Activated CD8-positive, alpha-beta T cell treated with anti-CD3 and anti-CD28 coated beads for 36 hours (primary cell): ENCODE measurements at regions not wholly inside any gene's neighbourhood (a gene's known extent, or its start where the extent isn't known, plus 50 kb on each side); places are given as distances from the start of the nearest gene placed in this dataset.

ENCODE experiments used
- ATAC-seq: fragments of 200-7000 bp; cut with Tn5 transposase; one replicate; pipeline ENCODE4 v1.10.0; 2021; ENCODE audit warnings: mild to moderate bottlenecking, moderate library complexity
- CTCF ChIA-PET: fragments of 350-600 bp; sonication (Branson Sonifier 250); formaldehyde crosslinking; loops from one replicate; lab custom pipeline; 2021; ENCODE audit warnings: antibody characterized with exemption; lab: Charles Lee
- POLR2A ChIA-PET: fragments of 350-600 bp; sonication (Branson Sonifier 250); formaldehyde crosslinking; loops from one replicate; lab custom pipeline; 2021; ENCODE audit warnings: antibody characterized with exemption; lab: Charles Lee
- DNase-seq: peaks from one replicate; pipeline ENCODE4 v3.0.0-alpha.2; 2020
- H3K27ac Mint-ChIP-seq: one replicate; pipeline ENCODE4 v1.8.0; 2021; ENCODE audit warnings: mild to moderate bottlenecking, mixed read lengths
- H3K27me3 Mint-ChIP-seq: one replicate; pipeline ENCODE4 v1.8.0; 2021; ENCODE audit warnings: mixed read lengths
- H3K36me3 Mint-ChIP-seq: one replicate; pipeline ENCODE4 v1.8.0; 2021; ENCODE audit warnings: low read depth, mixed read lengths
- H3K4me1 Mint-ChIP-seq: one replicate; pipeline ENCODE4 v1.8.0; 2021; ENCODE audit warnings: low read depth, mixed read lengths
- H3K4me3 Mint-ChIP-seq: one replicate; pipeline ENCODE4 v1.8.0; 2021; ENCODE audit warnings: mild to moderate bottlenecking, moderate library complexity, mixed read lengths
- H3K9me3 Mint-ChIP-seq: one replicate; pipeline ENCODE4 v1.8.0; 2021; ENCODE audit warnings: mixed read lengths
- intact Hi-C: fragments of 100-400 bp; cut with micrococcal nuclease; formaldehyde crosslinking; loops from one replicate; pipeline ENCODE4 v1.10.0; 2022
- TF ChIP-seq, protein P1 (sequence below): fragments of 200-600 bp; IDR thresholded peaks from one replicate; pipeline ENCODE4 v1.8.0; 2022; ENCODE audit warnings: antibody characterized with exemption, mild to moderate bottlenecking

DNA sequence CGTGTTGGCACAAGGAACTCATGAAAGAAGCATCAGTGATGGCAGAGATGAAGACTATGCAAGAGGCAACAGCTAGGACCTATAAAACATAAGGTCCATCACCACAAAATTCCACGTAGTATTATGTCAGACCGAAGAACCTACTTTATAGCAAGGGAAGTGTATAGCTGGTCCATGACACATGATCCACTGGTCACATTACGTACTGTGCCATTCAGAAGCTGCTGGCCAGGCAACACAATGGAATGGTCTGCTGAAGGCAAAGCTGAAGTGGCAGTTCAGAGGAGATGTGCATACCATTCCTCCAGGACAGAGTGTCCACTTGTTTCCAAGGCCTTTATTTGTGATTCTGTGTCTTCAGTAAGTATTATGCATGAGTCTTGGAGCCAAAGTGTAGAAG lies 215.5 kb upstream of the UGT8 start:
- Mint-ChIP-seq H3K27ac (no peak overlapping the region), H3K4me1 (no peaks in the 10 kb centered on the region), H3K27me3 (peaks cover 5% of the 10 kb centered on the region), H3K4me3 (no peak overlapping the region), H3K36me3 (no peaks in the 10 kb centered on the region), H3K9me3 (no peaks in the 10 kb centered on the region)
- no peak for DNase-seq
- ChIA-PET POLR2A (no interaction called here), CTCF (interaction anchor here (0.6 to 2.8 kb wide), 3 partner anchors 312 to 988 kb away, joined by 3 to 7 read pairs (median 4); no protein-coding TSS in a partner anchor)
- no peak for ATAC-seq
- intact Hi-C loops: no loop called here
- TF ChIP-seq, protein P1, sequence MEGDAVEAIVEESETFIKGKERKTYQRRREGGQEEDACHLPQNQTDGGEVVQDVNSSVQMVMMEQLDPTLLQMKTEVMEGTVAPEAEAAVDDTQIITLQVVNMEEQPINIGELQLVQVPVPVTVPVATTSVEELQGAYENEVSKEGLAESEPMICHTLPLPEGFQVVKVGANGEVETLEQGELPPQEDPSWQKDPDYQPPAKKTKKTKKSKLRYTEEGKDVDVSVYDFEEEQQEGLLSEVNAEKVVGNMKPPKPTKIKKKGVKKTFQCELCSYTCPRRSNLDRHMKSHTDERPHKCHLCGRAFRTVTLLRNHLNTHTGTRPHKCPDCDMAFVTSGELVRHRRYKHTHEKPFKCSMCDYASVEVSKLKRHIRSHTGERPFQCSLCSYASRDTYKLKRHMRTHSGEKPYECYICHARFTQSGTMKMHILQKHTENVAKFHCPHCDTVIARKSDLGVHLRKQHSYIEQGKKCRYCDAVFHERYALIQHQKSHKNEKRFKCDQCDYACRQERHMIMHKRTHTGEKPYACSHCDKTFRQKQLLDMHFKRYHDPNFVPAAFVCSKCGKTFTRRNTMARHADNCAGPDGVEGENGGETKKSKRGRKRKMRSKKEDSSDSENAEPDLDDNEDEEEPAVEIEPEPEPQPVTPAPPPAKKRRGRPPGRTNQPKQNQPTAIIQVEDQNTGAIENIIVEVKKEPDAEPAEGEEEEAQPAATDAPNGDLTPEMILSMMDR: no peak

DNA sequence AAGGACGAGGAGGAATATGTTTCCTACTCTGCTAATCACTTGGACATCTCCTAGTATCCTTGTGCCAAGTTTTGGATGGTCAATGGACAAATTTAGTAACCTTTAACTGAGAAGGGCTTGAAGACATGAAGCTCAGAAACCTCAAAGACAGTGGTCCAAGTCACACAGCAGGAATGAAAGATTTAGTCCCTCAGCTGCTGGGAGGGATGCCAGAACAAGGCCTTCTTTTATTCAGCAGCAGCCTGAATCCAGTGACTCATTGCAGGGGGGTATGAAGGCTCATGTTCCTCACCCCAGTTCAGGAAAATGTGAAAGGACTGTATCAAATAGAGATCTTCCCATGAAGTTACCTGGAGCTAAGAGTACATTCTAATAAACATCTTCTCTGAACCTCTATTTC lies 214.9 kb upstream of the UGT8 start:
- POLR2A ChIA-PET: no interaction called here
- ATAC-seq (no peak), DNase-seq (no peak)
- H3K27ac Mint-ChIP-seq: no peak overlapping the region
- H3K36me3 Mint-ChIP-seq: no peaks in the 10 kb centered on the region
- H3K9me3 Mint-ChIP-seq: no peaks in the 10 kb centered on the region
- intact Hi-C loops: no loop called here
- no peak overlapping the region for H3K4me3 Mint-ChIP-seq
- CTCF ChIA-PET: interaction anchor here (0.7 to 2.8 kb wide), 3 partner anchors 275 to 989 kb away, joined by 3 to 7 read pairs (median 4); no protein-coding TSS in a partner anchor
- H3K27me3 Mint-ChIP-seq: peaks cover 3% of the 10 kb centered on the region
- no peaks in the 10 kb centered on the region for H3K4me1 Mint-ChIP-seq
- TF ChIP-seq, protein P1: no peak

DNA sequence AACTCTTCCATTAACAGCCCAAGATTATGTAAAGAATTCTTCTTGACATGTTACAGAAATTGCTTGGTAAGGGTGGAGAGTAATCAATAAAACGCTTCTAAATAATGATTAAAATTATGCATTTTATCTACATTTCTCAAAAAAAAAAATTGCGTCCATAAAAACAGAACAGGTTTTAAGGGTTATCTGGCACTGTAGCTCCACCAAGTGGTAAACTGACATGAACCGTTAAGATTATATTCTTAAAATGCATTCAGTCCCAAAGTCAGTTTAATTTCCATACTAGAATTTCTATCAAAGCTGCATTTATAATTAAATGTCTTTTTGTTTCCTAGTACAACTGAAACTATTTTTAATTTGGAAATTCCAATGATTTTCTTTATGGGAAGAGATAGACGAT lies 214.0 kb upstream of the UGT8 start:
- no peak overlapping the region for H3K4me3 Mint-ChIP-seq
- intact Hi-C loops: loop anchor here (5.0 kb wide), 2 partner anchors 273 to 308 kb away; no protein-coding TSS in a partner anchor
- peaks cover 7% of the 10 kb centered on the region for H3K27me3 Mint-ChIP-seq
- CTCF ChIA-PET: interaction anchor here (0.7 to 2.8 kb wide), 7 partner anchors 258 to 1381 kb away, joined by 3 to 7 read pairs (median 4); no protein-coding TSS in a partner anchor
- POLR2A ChIA-PET: no interaction called here
- no peaks in the 10 kb centered on the region for H3K4me1 Mint-ChIP-seq
- TF ChIP-seq, protein P1: peak; percentile 53
- ATAC-seq (no peak), DNase-seq (peak; percentile 5)
- H3K36me3 Mint-ChIP-seq: no peaks in the 10 kb centered on the region
- no peak overlapping the region for H3K27ac Mint-ChIP-seq
- no peaks in the 10 kb centered on the region for H3K9me3 Mint-ChIP-seq

DNA sequence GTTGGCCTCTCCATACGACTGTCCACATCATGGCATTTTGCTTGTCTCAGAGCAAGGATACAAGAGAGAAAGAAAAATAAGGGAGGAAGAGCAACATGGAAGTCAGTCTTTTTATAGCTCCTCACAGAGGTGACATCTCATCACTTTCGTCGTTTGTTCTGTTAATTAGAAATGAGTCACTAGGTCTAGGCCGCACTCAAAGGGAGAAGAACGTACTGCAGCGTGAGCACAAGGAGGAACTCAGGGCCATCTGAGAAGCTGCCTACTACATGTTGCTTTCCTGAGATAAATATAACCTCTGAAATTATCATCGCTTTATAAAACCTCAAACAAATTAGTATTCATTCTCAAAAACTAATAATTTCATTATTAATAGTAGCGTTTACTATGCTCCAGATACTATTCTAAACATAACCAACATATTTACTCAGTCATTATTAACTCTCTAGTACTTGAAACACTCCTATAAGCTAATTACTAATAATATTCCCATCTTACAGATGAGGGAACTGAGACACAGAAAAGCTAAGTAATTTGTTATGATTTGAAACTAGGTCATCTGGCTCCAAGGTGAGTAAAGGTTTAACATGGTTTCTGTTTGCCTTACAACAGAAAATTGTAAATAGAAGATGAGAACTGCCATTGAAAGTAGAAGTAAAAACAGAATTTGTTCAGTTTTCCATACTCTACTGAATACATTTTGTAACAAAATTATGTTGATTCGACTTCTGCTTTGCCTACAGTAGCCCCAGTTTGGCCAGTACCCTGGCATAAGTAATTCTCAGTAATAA lies 213.2 kb upstream of the UGT8 start:
- CTCF ChIA-PET: interaction anchor here (0.7 to 2.8 kb wide), 7 partner anchors 257 to 1382 kb away, joined by 3 to 7 read pairs (median 4); no protein-coding TSS in a partner anchor
- intact Hi-C loops: loop anchor here (5.0 kb wide), 2 partner anchors 272 to 307 kb away; no protein-coding TSS in a partner anchor
- H3K27me3 Mint-ChIP-seq: peaks cover 7% of the 10 kb centered on the region
- no peak for ATAC-seq
- POLR2A ChIA-PET: no interaction called here
- H3K9me3 Mint-ChIP-seq: no peaks in the 10 kb centered on the region
- no peaks in the 10 kb centered on the region for H3K4me1 Mint-ChIP-seq
- H3K27ac Mint-ChIP-seq: no peak overlapping the region
- DNase-seq: no peak
- no peak overlapping the region for H3K4me3 Mint-ChIP-seq
- TF ChIP-seq, protein P1: no peak
- H3K36me3 Mint-ChIP-seq: no peaks in the 10 kb centered on the region
